Activated B cell treated with CpG ODN at 0.5 μM for 24 hours (primary cell): ENCODE measurements at regions not wholly inside any gene's neighbourhood (a gene's known extent, or its start where the extent isn't known, plus 50 kb on each side); places are given as distances from the start of the nearest gene placed in this dataset.
A peak's percentile ranks its signal among the peaks of the same experiment; 100 is the strongest.

Experiments
- ATAC-seq: fragments of 200-7000 bp; cut with Tn5 transposase; one replicate; pipeline ENCODE4 v1.10.0; 2021; ENCODE audit warnings: low read depth, mild to moderate bottlenecking, moderate library complexity
- CTCF ChIA-PET: fragments of 350-600 bp; sonication (Branson Sonifier 250); formaldehyde crosslinking; loops from one replicate; lab custom pipeline; 2021; ENCODE audit warnings: antibody characterized with exemption; lab: Charles Lee
- POLR2A ChIA-PET: fragments of 350-600 bp; sonication (Branson Sonifier 250); formaldehyde crosslinking; loops from one replicate; lab custom pipeline; 2021; ENCODE audit warnings: antibody characterized with exemption; lab: Charles Lee
- DNase-seq: peaks from one replicate; pipeline ENCODE4 v3.0.0; 2022
- H3K27ac Mint-ChIP-seq: one replicate; pipeline ENCODE4 v1.8.0; 2020; ENCODE audit warnings: mixed read lengths
- H3K27me3 Mint-ChIP-seq: one replicate; pipeline ENCODE4 v1.8.0; 2021; ENCODE audit warnings: mixed read lengths
- H3K36me3 Mint-ChIP-seq: one replicate; pipeline ENCODE4 v1.8.0; 2021; ENCODE audit warnings: low read depth, mixed read lengths
- H3K4me1 Mint-ChIP-seq: one replicate; pipeline ENCODE4 v1.8.0; 2021; ENCODE audit warnings: mixed read lengths
- H3K4me3 Mint-ChIP-seq: one replicate; pipeline ENCODE4 v1.8.0; 2020; ENCODE audit warnings: mild to moderate bottlenecking, mixed read lengths
- H3K9me3 Mint-ChIP-seq: one replicate; pipeline ENCODE4 v1.8.0; 2020; ENCODE audit warnings: mixed read lengths
- intact Hi-C: fragments of 100-400 bp; cut with micrococcal nuclease; formaldehyde crosslinking; loops from one replicate; pipeline ENCODE4 v1.15.1; 2024
- TF ChIP-seq, protein P1 (sequence below): fragments of 200-600 bp; IDR thresholded peaks from one replicate; pipeline ENCODE4 v1.8.0; 2022; ENCODE audit warnings: antibody characterized with exemption, mild to moderate bottlenecking

DNA sequence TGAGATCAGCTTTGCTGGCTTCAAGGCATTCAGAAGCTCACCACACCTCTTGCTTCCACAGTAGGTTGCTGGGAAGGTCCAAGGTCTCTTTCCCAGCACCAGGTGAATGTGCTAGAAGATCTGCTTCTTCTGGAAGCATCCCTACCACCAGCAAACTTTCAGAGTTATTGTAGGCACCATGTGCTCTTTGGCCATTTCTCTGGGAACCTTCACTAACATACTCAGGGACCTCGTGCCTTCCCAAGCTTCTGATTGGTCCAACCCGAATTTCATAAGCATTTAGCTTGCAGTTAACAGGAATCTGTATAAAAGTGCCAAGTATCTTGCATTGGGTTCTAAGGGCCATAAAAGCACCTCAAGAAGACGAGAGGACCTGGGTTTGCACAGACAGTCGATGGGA is 86.5 kb upstream of the ARL4C start:
- H3K9me3 Mint-ChIP-seq, result no peaks in the 10 kb centered on the region
- CTCF ChIA-PET, result no interaction called here
- no peak overlapping the region for H3K4me3 Mint-ChIP-seq
- H3K27me3 Mint-ChIP-seq, result peaks cover 6% of the 10 kb centered on the region
- intact Hi-C loops, result no loop called here
- DNase-seq (no peak), ATAC-seq (no peak)
- no peaks in the 10 kb centered on the region for H3K4me1 Mint-ChIP-seq
- H3K36me3 Mint-ChIP-seq, result no peaks in the 10 kb centered on the region
- no peak overlapping the region for H3K27ac Mint-ChIP-seq
- POLR2A ChIA-PET, result no interaction called here
- TF ChIP-seq, protein P1, sequence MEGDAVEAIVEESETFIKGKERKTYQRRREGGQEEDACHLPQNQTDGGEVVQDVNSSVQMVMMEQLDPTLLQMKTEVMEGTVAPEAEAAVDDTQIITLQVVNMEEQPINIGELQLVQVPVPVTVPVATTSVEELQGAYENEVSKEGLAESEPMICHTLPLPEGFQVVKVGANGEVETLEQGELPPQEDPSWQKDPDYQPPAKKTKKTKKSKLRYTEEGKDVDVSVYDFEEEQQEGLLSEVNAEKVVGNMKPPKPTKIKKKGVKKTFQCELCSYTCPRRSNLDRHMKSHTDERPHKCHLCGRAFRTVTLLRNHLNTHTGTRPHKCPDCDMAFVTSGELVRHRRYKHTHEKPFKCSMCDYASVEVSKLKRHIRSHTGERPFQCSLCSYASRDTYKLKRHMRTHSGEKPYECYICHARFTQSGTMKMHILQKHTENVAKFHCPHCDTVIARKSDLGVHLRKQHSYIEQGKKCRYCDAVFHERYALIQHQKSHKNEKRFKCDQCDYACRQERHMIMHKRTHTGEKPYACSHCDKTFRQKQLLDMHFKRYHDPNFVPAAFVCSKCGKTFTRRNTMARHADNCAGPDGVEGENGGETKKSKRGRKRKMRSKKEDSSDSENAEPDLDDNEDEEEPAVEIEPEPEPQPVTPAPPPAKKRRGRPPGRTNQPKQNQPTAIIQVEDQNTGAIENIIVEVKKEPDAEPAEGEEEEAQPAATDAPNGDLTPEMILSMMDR, result no peak

GRCh38 chr2:234580686-234581085 is 83.8 kb upstream of the ARL4C start:
- DNase-seq (no peak), ATAC-seq (no peak)
- intact Hi-C loops, result no loop called here
- ChIA-PET CTCF (no interaction called here), POLR2A (no interaction called here)
- TF ChIP-seq, protein P1, result no peak
- Mint-ChIP-seq H3K27me3 (peaks cover 6% of the 10 kb centered on the region), H3K27ac (no peak overlapping the region), H3K4me1 (peaks cover 15% of the 10 kb centered on the region), H3K4me3 (no peak overlapping the region), H3K36me3 (no peaks in the 10 kb centered on the region), H3K9me3 (no peaks in the 10 kb centered on the region)

DNA sequence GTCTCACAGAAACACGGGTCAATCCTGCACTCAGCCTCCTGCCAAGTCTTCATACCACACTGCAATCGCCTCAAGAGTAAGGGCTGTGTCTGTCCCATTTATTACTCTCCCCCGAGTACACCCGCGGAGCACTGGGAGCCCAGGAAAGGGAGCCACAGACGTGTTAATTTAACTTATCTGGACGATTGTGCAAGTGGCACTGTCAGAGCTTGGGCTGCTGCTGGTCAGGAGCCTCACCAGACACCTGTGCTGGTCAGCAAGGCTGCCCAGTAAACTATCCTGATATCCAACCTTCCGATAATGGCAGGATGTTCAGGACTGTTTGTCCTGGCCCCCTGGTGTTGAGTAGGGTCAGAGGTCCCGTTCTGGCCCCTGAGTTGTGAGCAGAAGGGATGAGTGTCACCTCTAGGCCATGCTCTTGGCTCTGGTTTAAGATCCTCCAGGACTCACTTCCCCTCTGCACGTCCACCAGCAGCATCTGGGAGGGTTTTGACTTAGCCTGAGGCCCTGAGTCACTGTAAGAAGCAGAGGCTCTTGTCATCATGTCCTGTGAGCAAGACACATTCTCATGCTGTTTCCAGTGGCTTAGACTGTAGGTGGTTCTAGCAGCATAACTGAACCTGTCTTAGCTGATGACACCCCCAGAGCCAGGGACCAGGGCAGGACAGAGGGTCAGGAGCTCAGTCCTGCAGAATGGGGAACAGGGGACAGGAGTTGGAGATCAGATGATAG is 82.5 kb upstream of the ARL4C start:
- TF ChIP-seq, protein P1, result no peak
- Mint-ChIP-seq H3K4me1 (peaks cover 19% of the 10 kb centered on the region), H3K27me3 (peaks cover 4% of the 10 kb centered on the region), H3K27ac (no peak overlapping the region), H3K4me3 (no peak overlapping the region), H3K36me3 (no peaks in the 10 kb centered on the region), H3K9me3 (no peaks in the 10 kb centered on the region)
- intact Hi-C loops, result no loop called here
- DNase-seq (no peak), ATAC-seq (no peak)
- ChIA-PET CTCF (no interaction called here), POLR2A (no interaction called here)

DNA sequence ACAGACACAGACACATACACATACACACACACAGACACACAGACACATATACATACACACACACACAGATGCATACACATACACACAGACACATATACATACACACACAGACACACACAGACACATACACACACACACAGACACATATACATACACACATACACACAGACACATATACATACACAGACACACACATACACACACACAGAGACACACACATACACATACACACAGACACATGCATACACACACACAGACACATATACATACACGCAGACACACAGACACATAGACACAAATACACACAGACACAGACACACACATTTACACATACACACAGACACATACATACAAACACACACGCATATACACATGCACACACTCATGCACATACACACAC is 81.5 kb upstream of the ARL4C start:
- intact Hi-C loops, result no loop called here
- CTCF ChIA-PET, result no interaction called here

DNA sequence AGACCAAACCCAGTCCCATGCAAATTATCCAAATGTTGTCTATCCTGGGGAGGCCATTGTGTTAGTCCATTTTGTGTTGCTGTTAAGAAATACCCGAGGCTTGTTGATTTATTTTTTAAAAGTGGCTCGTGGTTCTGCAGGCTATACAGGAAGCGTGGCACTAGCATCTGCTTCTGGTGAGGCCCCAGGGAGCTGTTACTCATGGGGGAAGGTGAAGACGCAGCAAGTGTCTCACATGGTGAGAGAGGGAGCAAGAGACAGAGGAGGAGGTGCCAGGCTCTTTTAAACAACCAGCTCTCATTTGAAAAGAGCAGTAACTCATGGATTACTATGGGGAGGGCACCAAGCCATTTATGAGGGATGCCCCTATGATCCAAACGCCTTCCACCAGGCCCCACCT is 80.3 kb upstream of the ARL4C start:
- DNase-seq (no peak), ATAC-seq (peak; percentile 72)
- Mint-ChIP-seq H3K36me3 (no peaks in the 10 kb centered on the region), H3K27ac (no peak overlapping the region), H3K9me3 (peaks cover 3% of the 10 kb centered on the region), H3K4me3 (no peak overlapping the region), H3K4me1 (peaks cover 37% of the 10 kb centered on the region), H3K27me3 (no peaks in the 10 kb centered on the region)
- TF ChIP-seq, protein P1, result no peak
- ChIA-PET CTCF (interaction anchor here (1.7 kb wide), 1 partner anchor 32 kb away, joined by 5 read pairs; no protein-coding TSS in a partner anchor), POLR2A (no interaction called here)
- intact Hi-C loops, result no loop called here

More for the DNA sequence above, 81.5 kb upstream of the ARL4C start:
- no peaks in the 10 kb centered on the region for H3K36me3 Mint-ChIP-seq
- ATAC-seq, result no peak
- DNase-seq, result no peak
- peaks cover 25% of the 10 kb centered on the region for H3K4me1 Mint-ChIP-seq
- POLR2A ChIA-PET, result no interaction called here
- H3K27ac Mint-ChIP-seq, result no peak overlapping the region
- TF ChIP-seq, protein P1, result no peak
- H3K4me3 Mint-ChIP-seq, result no peak overlapping the region
- H3K9me3 Mint-ChIP-seq, result peaks cover 3% of the 10 kb centered on the region
- no peaks in the 10 kb centered on the region for H3K27me3 Mint-ChIP-seq
